ENCODE measurements at regions not wholly inside any gene's neighbourhood (a gene's known extent, or its start where the extent isn't known, plus 50 kb on each side); places are given as distances from the start of the nearest gene placed in this dataset.

DNA sequence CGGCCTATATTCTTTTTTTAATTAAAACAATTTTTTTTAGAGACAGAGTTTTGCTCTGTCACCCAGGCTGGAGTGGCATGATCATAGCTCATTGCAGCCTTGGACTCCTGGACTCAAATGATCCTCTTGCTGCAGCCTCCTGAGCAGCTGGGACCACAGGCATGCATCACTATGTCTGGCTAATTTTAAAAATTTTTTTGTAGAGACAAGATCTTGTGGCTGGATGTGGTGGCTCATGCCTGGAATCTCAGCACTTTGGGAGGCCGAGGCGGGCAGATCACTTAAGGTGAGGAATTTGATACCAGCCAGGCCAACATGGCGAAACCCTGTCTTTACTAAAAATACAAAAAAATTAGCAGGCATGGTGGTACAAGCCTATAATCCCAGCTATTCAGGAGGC, 54.8 kb upstream of the MSI2 start (continued):
- TF ChIP-seq, protein P1, sequence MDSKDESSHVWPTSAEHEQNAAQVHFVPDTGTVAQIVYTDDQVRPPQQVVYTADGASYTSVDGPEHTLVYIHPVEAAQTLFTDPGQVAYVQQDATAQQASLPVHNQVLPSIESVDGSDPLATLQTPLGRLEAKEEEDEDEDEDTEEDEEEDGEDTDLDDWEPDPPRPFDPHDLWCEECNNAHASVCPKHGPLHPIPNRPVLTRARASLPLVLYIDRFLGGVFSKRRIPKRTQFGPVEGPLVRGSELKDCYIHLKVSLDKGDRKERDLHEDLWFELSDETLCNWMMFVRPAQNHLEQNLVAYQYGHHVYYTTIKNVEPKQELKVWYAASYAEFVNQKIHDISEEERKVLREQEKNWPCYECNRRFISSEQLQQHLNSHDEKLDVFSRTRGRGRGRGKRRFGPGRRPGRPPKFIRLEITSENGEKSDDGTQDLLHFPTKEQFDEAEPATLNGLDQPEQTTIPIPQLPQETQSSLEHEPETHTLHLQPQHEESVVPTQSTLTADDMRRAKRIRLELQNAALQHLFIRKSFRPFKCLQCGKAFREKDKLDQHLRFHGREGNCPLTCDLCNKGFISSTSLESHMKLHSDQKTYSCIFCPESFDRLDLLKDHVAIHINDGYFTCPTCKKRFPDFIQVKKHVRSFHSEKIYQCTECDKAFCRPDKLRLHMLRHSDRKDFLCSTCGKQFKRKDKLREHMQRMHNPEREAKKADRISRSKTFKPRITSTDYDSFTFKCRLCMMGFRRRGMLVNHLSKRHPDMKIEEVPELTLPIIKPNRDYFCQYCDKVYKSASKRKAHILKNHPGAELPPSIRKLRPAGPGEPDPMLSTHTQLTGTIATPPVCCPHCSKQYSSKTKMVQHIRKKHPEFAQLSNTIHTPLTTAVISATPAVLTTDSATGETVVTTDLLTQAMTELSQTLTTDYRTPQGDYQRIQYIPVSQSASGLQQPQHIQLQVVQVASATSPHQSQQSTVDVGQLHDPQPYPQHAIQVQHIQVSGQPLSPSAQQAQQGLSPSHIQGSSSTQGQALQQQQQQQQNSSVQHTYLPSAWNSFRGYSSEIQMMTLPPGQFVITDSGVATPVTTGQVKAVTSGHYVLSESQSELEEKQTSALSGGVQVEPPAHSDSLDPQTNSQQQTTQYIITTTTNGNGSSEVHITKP (IDR thresholded peaks at IDR 0.05; ENCODE audit: partially characterized antibody), result no peak
- TF ChIP-seq HNRNPH1 (optimal IDR thresholded peaks at IDR 0.05; ENCODE audit: low read depth, low read length) (no peak), RCOR1 (IDR thresholded peaks at IDR 0.05; ENCODE audit: borderline replicate concordance in 1 of 2, low read depth in 2 of 2, low read length in 2 of 2) (no peak), CREB5 (CRISPR knock-in tag; IDR thresholded peaks at IDR 0.05) (no peak), KLF13 (tag; IDR thresholded peaks at IDR 0.05; ENCODE audit: borderline replicate concordance, low read depth) (no peak), ZNF398 (CRISPR knock-in tag; IDR thresholded peaks at IDR 0.05) (no peak), AFF4 (CRISPR knock-in tag; IDR thresholded peaks at IDR 0.05) (no peak)
- TF ChIP-seq, protein P2, sequence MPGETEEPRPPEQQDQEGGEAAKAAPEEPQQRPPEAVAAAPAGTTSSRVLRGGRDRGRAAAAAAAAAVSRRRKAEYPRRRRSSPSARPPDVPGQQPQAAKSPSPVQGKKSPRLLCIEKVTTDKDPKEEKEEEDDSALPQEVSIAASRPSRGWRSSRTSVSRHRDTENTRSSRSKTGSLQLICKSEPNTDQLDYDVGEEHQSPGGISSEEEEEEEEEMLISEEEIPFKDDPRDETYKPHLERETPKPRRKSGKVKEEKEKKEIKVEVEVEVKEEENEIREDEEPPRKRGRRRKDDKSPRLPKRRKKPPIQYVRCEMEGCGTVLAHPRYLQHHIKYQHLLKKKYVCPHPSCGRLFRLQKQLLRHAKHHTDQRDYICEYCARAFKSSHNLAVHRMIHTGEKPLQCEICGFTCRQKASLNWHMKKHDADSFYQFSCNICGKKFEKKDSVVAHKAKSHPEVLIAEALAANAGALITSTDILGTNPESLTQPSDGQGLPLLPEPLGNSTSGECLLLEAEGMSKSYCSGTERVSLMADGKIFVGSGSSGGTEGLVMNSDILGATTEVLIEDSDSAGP (CRISPR knock-in tag; IDR thresholded peaks at IDR 0.05), result no peak
- TF ChIP-seq, protein P3, sequence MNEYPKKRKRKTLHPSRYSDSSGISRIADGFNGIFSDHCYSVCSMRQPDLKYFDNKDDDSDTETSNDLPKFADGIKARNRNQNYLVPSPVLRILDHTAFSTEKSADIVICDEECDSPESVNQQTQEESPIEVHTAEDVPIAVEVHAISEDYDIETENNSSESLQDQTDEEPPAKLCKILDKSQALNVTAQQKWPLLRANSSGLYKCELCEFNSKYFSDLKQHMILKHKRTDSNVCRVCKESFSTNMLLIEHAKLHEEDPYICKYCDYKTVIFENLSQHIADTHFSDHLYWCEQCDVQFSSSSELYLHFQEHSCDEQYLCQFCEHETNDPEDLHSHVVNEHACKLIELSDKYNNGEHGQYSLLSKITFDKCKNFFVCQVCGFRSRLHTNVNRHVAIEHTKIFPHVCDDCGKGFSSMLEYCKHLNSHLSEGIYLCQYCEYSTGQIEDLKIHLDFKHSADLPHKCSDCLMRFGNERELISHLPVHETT (CRISPR knock-in tag; conservative IDR thresholded peaks at IDR 0.05 in 1 of 2, IDR thresholded peaks at IDR 0.05 in 1 of 2), result no peak

Measured in K562 (cell line).